ENCODE measurements at regions not wholly inside any gene's neighbourhood (a gene's known extent, or its start where the extent isn't known, plus 50 kb on each side); places are given as distances from the start of the nearest gene placed in this dataset.

DNA sequence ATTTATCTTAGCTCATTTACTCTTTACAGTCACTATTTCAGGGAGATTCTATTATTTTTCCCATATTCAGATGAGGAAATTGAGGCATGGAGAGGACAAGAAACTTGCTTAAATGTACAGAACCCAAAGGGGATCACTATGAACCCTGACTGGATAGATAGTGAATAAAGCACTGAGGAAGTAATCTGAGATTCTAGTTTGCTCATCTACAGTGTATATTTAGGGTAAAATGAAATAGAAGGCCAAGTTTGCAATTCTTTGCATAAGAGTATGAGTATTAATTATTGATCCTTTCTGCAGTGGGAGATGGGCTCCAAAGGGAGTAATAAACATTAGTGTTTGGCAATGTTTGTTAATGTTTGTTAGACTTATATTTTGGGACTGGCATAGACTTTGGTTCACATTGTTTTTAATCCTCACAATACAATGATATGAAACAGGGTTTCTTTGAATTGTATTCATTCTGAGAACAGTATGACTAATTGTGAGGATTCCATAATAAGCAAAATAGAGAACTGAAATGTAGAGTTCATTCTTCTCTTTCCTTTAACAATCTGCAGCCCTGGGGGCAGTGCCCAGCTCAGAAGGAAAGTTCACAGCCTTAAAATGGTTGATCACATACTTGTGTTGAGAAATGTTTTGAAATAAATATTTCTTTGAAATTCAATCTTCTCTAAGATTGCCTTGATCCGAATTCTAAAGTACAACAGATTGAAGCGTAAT, 131.0 kb upstream of the ZNF804B start:
- Histone ChIP-seq H3K36me3 (ENCODE audit: control insufficient read depth in 5 of 5, insufficient read depth in 5 of 5, low read length in 5 of 5) (no peaks in the 10 kb centered on the region), H3K27me3 (ENCODE audit: control insufficient read depth in 5 of 5, insufficient read depth in 4 of 5, low read length in 5 of 5) (no peaks in the 10 kb centered on the region), H3K9me3 (ENCODE audit: control insufficient read depth in 5 of 5, low read length in 5 of 5) (no peaks in the 10 kb centered on the region), H3K9ac (ENCODE audit: low read length in 5 of 5) (no peak overlapping the region), H3K4me1 (ENCODE audit: control insufficient read depth in 5 of 5, insufficient read depth in 5 of 5, low read length in 5 of 5) (no peaks in the 10 kb centered on the region), H3K4me3 (ENCODE audit: low read depth in 1 of 5, low read length in 5 of 5) (no peak overlapping the region), H3K27ac (ENCODE audit: low read depth, low read length) (no peak overlapping the region)

- Histone ChIP-seq H3K36me3 (ENCODE audit: control insufficient read depth in 5 of 5, insufficient read depth in 5 of 5, low read length in 5 of 5) (no peaks in the 10 kb centered on the region), H3K27me3 (ENCODE audit: control insufficient read depth in 5 of 5, insufficient read depth in 4 of 5, low read length in 5 of 5) (no peaks in the 10 kb centered on the region), H3K4me1 (ENCODE audit: control insufficient read depth in 5 of 5, insufficient read depth in 5 of 5, low read length in 5 of 5) (no peaks in the 10 kb centered on the region), H3K9me3 (ENCODE audit: control insufficient read depth in 5 of 5, low read length in 5 of 5) (no peaks in the 10 kb centered on the region), H3K4me3 (ENCODE audit: low read depth in 1 of 5, low read length in 5 of 5) (no peak overlapping the region), H3K27ac (ENCODE audit: low read depth, low read length) (no peak overlapping the region), H3K9ac (ENCODE audit: low read length in 5 of 5) (no peak overlapping the region)
These were observed 142.3 kb upstream of the ZNF804B start for GRCh38 chr7:88617185-88617584.

GRCh38 chr7:88615336-88615735, 144.2 kb upstream of the ZNF804B start:
- no peak overlapping the region for H3K4me3 ChIP-seq (ENCODE audit: low read depth in 1 of 5, low read length in 5 of 5)
- no peaks in the 10 kb centered on the region for H3K4me1 ChIP-seq (ENCODE audit: control insufficient read depth in 5 of 5, insufficient read depth in 5 of 5, low read length in 5 of 5)
- no peak overlapping the region for H3K27ac ChIP-seq (ENCODE audit: low read depth, low read length)
- no peaks in the 10 kb centered on the region for H3K27me3 ChIP-seq (ENCODE audit: control insufficient read depth in 5 of 5, insufficient read depth in 4 of 5, low read length in 5 of 5)
- H3K9ac ChIP-seq (ENCODE audit: low read length in 5 of 5) = no peak overlapping the region
- H3K36me3 ChIP-seq (ENCODE audit: control insufficient read depth in 5 of 5, insufficient read depth in 5 of 5, low read length in 5 of 5) = no peaks in the 10 kb centered on the region
- H3K9me3 ChIP-seq (ENCODE audit: control insufficient read depth in 5 of 5, low read length in 5 of 5) = peaks cover 0 to 3% (median 0%) of the 10 kb centered on the region in 5 donors

GRCh38 chr7:88614736-88615135, 144.8 kb upstream of the ZNF804B start:
- peaks cover 0 to 3% (median 0%) of the 10 kb centered on the region in 5 donors for H3K9me3 ChIP-seq (ENCODE audit: control insufficient read depth in 5 of 5, low read length in 5 of 5)
- no peaks in the 10 kb centered on the region for H3K4me1 ChIP-seq (ENCODE audit: control insufficient read depth in 5 of 5, insufficient read depth in 5 of 5, low read length in 5 of 5)
- H3K9ac ChIP-seq (ENCODE audit: low read length in 5 of 5) = no peak overlapping the region
- no peak overlapping the region for H3K27ac ChIP-seq (ENCODE audit: low read depth, low read length)
- no peak overlapping the region for H3K4me3 ChIP-seq (ENCODE audit: low read depth in 1 of 5, low read length in 5 of 5)
- H3K27me3 ChIP-seq (ENCODE audit: control insufficient read depth in 5 of 5, insufficient read depth in 4 of 5, low read length in 5 of 5) = no peaks in the 10 kb centered on the region
- no peaks in the 10 kb centered on the region for H3K36me3 ChIP-seq (ENCODE audit: control insufficient read depth in 5 of 5, insufficient read depth in 5 of 5, low read length in 5 of 5)

DNA sequence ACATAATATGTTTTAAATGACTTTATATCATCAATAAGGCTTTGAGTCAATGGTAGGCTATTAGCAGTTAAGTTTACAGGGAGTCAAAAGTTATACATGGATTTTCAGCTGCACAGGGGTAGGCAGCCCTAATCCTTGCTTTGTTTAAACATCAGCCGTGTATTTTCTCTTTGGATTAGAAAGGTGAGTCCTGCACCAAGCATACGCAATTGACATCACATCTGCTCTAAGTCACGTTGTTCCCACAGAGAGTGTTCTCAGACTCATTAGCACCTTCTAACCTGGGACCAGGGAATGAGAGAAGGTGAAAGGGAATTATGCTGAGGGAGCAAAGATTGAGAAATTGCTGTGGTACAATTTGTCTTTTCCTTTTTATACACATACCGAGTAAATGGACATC, 148.6 kb upstream of the ZNF804B start:
- no peaks in the 10 kb centered on the region for H3K27me3 ChIP-seq (ENCODE audit: control insufficient read depth in 5 of 5, insufficient read depth in 4 of 5, low read length in 5 of 5)
- no peaks in the 10 kb centered on the region for H3K4me1 ChIP-seq (ENCODE audit: control insufficient read depth in 5 of 5, insufficient read depth in 5 of 5, low read length in 5 of 5)
- H3K27ac ChIP-seq (ENCODE audit: low read depth, low read length) = no peak overlapping the region
- H3K9ac ChIP-seq (ENCODE audit: low read length in 5 of 5) = no peak overlapping the region
- peaks cover 0 to 3% (median 0%) of the 10 kb centered on the region in 5 donors for H3K9me3 ChIP-seq (ENCODE audit: control insufficient read depth in 5 of 5, low read length in 5 of 5)
- H3K4me3 ChIP-seq (ENCODE audit: low read depth in 1 of 5, low read length in 5 of 5) = no peak overlapping the region
- no peaks in the 10 kb centered on the region for H3K36me3 ChIP-seq (ENCODE audit: control insufficient read depth in 5 of 5, insufficient read depth in 5 of 5, low read length in 5 of 5)

GRCh38 chr7:88600695-88601094, 158.8 kb upstream of the ZNF804B start:
- Histone ChIP-seq H3K27me3 (ENCODE audit: control insufficient read depth in 5 of 5, insufficient read depth in 4 of 5, low read length in 5 of 5) (no peaks in the 10 kb centered on the region), H3K4me3 (ENCODE audit: low read depth in 1 of 5, low read length in 5 of 5) (no peak overlapping the region), H3K9me3 (ENCODE audit: control insufficient read depth in 5 of 5, low read length in 5 of 5) (no peaks in the 10 kb centered on the region), H3K36me3 (ENCODE audit: control insufficient read depth in 5 of 5, insufficient read depth in 5 of 5, low read length in 5 of 5) (no peaks in the 10 kb centered on the region), H3K27ac (ENCODE audit: low read depth, low read length) (no peak overlapping the region), H3K9ac (ENCODE audit: low read length in 5 of 5) (no peak overlapping the region), H3K4me1 (ENCODE audit: control insufficient read depth in 5 of 5, insufficient read depth in 5 of 5, low read length in 5 of 5) (no peaks in the 10 kb centered on the region)

DNA sequence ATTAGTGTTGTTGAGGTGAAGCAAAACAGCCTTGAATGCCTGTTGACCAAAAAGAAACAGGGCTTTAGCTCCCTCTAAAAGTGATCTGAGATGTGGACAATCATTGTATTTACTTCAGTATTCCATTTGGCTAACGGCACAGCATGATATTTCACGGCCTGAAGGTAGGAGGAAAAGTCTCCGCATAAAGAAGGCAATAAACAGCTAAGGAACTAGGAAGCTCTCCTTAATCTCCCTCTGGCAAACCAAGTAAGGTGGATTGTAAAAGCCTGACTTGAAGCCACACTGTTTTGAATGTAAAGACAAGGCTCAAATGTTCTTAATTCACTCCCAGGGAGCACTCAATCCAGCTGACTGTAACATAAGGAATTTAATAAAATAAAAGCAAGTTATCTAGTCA, 160.0 kb upstream of the ZNF804B start:
- no peak overlapping the region for H3K4me3 ChIP-seq (ENCODE audit: low read depth in 1 of 5, low read length in 5 of 5)
- H3K36me3 ChIP-seq (ENCODE audit: control insufficient read depth in 5 of 5, insufficient read depth in 5 of 5, low read length in 5 of 5) = no peaks in the 10 kb centered on the region
- H3K9me3 ChIP-seq (ENCODE audit: control insufficient read depth in 5 of 5, low read length in 5 of 5) = no peaks in the 10 kb centered on the region
- no peak overlapping the region for H3K9ac ChIP-seq (ENCODE audit: low read length in 5 of 5)
- H3K4me1 ChIP-seq (ENCODE audit: control insufficient read depth in 5 of 5, insufficient read depth in 5 of 5, low read length in 5 of 5) = no peaks in the 10 kb centered on the region
- H3K27me3 ChIP-seq (ENCODE audit: control insufficient read depth in 5 of 5, insufficient read depth in 4 of 5, low read length in 5 of 5) = no peaks in the 10 kb centered on the region
- no peak overlapping the region for H3K27ac ChIP-seq (ENCODE audit: low read depth, low read length)

GRCh38 chr7:88597941-88598425, 161.5 kb upstream of the ZNF804B start:
- Histone ChIP-seq H3K4me3 (ENCODE audit: low read depth in 1 of 5, low read length in 5 of 5) (no peak overlapping the region), H3K4me1 (ENCODE audit: control insufficient read depth in 5 of 5, insufficient read depth in 5 of 5, low read length in 5 of 5) (no peaks in the 10 kb centered on the region), H3K9ac (ENCODE audit: low read length in 5 of 5) (no peak overlapping the region), H3K36me3 (ENCODE audit: control insufficient read depth in 5 of 5, insufficient read depth in 5 of 5, low read length in 5 of 5) (no peaks in the 10 kb centered on the region), H3K27ac (ENCODE audit: low read depth, low read length) (no peak overlapping the region), H3K9me3 (ENCODE audit: control insufficient read depth in 5 of 5, low read length in 5 of 5) (peaks cover 0 to 2% (median 0%) of the 10 kb centered on the region in 5 donors), H3K27me3 (ENCODE audit: control insufficient read depth in 5 of 5, insufficient read depth in 4 of 5, low read length in 5 of 5) (no peaks in the 10 kb centered on the region)

GRCh38 chr7:88590963-88591362, 168.5 kb upstream of the ZNF804B start:
- H3K36me3 ChIP-seq (ENCODE audit: control insufficient read depth in 5 of 5, insufficient read depth in 5 of 5, low read length in 5 of 5) = no peaks in the 10 kb centered on the region
- peaks cover 0 to 3% (median 0%) of the 10 kb centered on the region in 5 donors for H3K27me3 ChIP-seq (ENCODE audit: control insufficient read depth in 5 of 5, insufficient read depth in 4 of 5, low read length in 5 of 5)
- H3K4me3 ChIP-seq (ENCODE audit: low read depth in 1 of 5, low read length in 5 of 5) = no peak overlapping the region
- no peak overlapping the region for H3K9ac ChIP-seq (ENCODE audit: low read length in 5 of 5)
- no peaks in the 10 kb centered on the region for H3K4me1 ChIP-seq (ENCODE audit: control insufficient read depth in 5 of 5, insufficient read depth in 5 of 5, low read length in 5 of 5)
- H3K9me3 ChIP-seq (ENCODE audit: control insufficient read depth in 5 of 5, low read length in 5 of 5) = peaks cover 0 to 2% (median 0%) of the 10 kb centered on the region in 5 donors
- H3K27ac ChIP-seq (ENCODE audit: low read depth, low read length) = no peak overlapping the region

DNA sequence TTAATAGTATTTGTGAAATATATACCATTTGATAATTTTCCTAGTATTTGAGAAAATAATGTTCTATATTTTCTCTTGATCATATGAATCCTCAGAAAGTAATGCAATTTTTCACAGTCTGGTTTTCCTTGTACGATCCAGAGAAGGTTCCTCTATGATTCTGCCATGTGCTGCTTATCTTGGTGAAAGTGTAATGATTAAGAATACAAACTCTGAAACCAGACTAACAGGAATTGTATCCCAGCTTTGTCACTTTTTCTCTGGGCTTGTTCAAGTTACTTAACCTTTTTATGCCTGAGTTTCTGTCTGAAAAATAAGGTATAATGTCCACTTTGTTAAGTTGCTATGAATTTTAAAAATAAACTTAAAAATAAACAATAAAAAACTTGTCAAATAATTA, 169.6 kb upstream of the ZNF804B start:
- Histone ChIP-seq H3K27ac (ENCODE audit: low read depth, low read length) (no peak overlapping the region), H3K4me1 (ENCODE audit: control insufficient read depth in 5 of 5, insufficient read depth in 5 of 5, low read length in 5 of 5) (no peaks in the 10 kb centered on the region), H3K9ac (ENCODE audit: low read length in 5 of 5) (no peak overlapping the region), H3K9me3 (ENCODE audit: control insufficient read depth in 5 of 5, low read length in 5 of 5) (peaks cover 0 to 2% (median 0%) of the 10 kb centered on the region in 5 donors), H3K4me3 (ENCODE audit: low read depth in 1 of 5, low read length in 5 of 5) (no peak overlapping the region), H3K27me3 (ENCODE audit: control insufficient read depth in 5 of 5, insufficient read depth in 4 of 5, low read length in 5 of 5) (peaks cover 0 to 3% (median 0%) of the 10 kb centered on the region in 5 donors), H3K36me3 (ENCODE audit: control insufficient read depth in 5 of 5, insufficient read depth in 5 of 5, low read length in 5 of 5) (no peaks in the 10 kb centered on the region)

Data from subcutaneous abdominal adipose tissue (tissue), 5 donors.